Islet precursor cell (in vitro differentiated cells): ENCODE measurements at regions not wholly inside any gene's neighbourhood (a gene's known extent, or its start where the extent isn't known, plus 50 kb on each side); places are given as distances from the start of the nearest gene placed in this dataset.

ENCODE experiments used
- DNase-seq: peaks from one replicate; pipeline ENCODE4 v3.0.0-alpha.2; 2018

- no peak for DNase-seq
These were observed 368.3 kb downstream of the FAM181B start for GRCh38 chr11:82365351-82365750.

DNA sequence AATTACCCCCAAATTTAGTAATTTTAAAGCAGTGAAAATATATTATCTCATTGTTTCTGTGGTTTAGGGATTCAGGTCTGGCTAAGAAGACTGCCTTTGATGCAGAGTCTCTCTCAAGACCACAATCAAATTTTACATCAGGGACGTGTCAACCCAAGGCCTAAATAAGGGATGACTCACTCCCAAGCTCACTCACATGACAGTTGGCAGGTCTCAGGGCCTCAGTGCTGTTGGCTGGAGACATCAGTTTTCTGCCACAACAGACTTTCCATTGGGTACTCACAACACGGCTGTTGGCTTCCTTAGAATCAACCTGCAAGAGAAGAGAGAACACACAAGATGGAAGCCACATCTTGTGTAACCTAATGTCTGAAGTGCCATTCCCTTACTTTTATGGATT is 377.3 kb downstream of the FAM181B start:
- peak; percentile 68 for DNase-seq

GRCh38 chr11:82355313-82355823 is 378.3 kb downstream of the FAM181B start:
- no peak for DNase-seq

GRCh38 chr11:82326853-82327252 is 406.8 kb downstream of the FAM181B start:
- DNase-seq: no peak

- peak; percentile 37 for DNase-seq
These were observed 412.5 kb downstream of the FAM181B start for GRCh38 chr11:82321206-82321605.

DNA sequence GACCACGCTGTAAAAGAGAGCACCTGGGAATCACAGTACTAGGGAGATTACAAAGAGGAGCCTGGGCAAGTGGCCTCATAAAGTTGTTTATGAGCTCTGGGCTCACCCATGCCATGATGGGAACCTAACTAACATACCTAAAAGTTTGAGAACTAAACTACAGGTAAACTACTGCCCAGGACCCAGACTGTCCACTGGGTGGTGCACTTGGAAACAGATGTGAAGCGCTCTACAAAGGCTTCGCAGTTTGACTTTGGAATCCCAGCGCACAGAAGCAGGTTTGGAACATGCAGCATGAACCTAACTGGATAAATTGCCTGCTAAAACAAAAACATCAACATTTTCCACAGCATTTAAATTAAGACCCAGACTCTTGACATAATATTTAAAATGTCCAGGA is 418.6 kb downstream of the FAM181B start:
- DNase-seq: peak; percentile 80

GRCh38 chr11:82308979-82309378 is 424.7 kb downstream of the FAM181B start:
- DNase-seq: no peak

DNA sequence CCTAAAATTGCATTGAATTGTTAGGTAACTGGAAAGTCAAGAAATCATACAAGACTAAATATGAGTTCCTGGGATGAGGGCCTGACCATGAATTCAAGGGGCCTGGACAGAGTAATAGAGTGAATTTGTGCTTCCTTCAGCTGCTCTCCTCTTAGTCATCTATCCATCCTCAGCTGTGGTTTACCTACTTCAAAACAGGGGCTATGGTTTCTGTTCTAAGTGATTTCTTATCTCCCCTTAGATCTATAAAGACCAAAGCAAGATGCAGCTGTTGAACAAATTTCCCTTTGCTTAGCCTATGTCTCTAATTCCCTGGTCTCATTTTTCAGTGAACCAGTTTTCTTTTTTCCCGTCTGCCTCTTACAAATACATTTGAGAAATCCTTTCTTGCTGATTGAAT is 428.5 kb downstream of the FAM181B start:
- no peak for DNase-seq

GRCh38 chr11:82303671-82304070 is 430.0 kb downstream of the FAM181B start:
- DNase-seq: no peak

- DNase-seq: no peak
These were observed 445.2 kb downstream of the FAM181B start for GRCh38 chr11:82288471-82288870.

DNA sequence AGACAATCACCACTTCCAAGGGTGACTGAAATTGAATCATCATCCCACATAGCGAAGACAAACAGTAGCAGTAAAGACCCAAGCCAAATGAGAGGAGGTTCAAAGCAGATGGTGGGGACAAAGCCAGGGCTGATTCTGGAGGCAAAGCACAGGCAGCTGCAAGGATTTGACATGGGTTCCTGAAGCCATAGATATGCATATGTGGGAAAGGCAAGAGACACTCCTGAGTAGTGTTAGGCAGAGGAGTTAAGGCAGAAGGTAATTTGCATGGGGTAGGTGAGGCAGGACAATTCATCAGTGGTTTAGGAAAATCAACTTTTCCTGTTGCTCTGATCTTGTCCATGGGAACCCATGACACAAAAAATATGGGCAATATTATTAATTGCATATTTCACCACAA is 462.8 kb downstream of the FAM181B start:
- DNase-seq: no peak

DNA sequence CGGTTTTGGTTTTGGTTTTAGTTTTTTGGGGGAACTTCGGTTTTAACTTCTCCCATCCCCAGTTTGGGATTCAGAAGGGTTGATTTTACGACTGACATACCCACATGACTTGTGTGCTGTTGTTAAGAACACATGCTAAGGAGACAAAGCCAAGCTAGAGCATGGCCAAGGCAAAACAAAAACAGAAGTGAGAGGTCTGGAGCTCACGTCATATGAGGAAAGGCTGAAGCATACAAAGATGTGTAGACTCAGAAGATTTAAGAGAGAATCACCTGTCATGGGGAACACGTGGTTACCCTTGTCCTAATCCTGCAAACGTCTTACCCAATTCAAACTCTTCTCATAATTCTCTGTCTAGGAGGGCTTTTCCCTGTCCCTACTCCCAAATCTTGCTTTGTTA is 465.0 kb downstream of the FAM181B start:
- DNase-seq: no peak

- no peak for DNase-seq
These were observed 466.5 kb downstream of the FAM181B start for GRCh38 chr11:82267186-82267585.

DNA sequence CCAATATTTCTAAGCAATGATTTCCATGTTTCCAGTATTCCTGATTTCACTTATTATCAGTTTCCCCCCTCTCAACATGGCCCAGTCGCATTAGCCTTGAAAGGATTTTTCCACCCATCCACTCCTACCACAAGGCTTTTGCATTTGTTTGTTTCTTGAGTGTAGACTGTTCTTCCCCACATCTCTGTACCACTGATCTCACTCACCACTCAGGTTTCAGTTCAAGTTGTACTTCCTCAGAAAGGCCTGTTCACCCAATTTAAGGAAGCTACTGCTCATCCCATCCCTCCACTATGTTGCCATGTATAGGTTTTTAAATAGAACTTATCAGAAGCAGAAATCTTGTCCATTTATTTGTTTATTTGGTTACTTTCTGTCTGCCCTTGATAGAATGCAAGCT is 472.3 kb downstream of the FAM181B start:
- no peak for DNase-seq

GRCh38 chr11:82250047-82250446 is 483.6 kb downstream of the FAM181B start:
- DNase-seq: no peak

- DNase-seq: no peak
These were observed 486.7 kb downstream of the FAM181B start for GRCh38 chr11:82246926-82247325.

GRCh38 chr11:82239498-82239897 is 494.2 kb downstream of the FAM181B start:
- no peak for DNase-seq

DNA sequence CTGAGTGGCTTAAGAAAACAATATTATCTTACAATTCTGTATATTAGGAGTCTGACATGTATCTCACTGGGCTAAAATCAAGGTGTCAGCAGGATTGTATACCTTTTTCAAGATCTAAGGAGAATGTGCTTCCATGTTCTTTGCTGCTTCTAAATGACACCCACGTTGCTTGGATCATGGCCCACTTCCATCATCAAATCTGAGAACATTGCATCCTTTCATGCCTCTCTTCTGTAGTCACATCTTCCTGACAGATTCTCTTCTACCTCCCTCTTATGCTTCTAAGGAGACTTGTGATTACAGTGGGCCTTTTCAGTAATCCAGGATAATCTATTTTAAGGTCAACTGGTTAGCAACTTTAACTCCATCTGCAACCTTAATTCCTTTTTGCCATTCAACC is 499.4 kb downstream of the FAM181B start:
- no peak for DNase-seq

- no peak for DNase-seq
These were observed 500.5 kb downstream of the FAM181B start for GRCh38 chr11:82233201-82233600.

DNA sequence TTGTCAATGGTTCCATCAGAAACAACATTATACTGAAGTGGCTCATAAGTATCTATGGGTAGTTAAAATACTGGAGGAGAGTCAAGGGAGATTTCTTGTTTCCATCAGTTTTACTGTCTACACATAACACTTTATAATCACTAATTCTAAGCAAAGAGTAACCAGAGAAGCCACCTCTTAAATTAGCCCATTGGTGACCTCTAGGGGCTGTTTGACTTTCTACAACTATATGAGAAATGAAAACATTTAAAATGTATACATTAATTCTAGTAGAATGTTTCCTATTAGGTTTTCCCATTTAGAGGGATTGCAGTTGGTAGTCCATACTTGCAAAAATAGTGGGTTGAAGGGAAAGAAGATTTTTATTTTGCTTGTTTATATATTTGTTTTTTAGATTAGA is 504.3 kb downstream of the FAM181B start:
- no peak for DNase-seq

- no peak for DNase-seq
These were observed 507.7 kb downstream of the FAM181B start for GRCh38 chr11:82225930-82226329.

- DNase-seq: no peak
These were observed 508.2 kb downstream of the FAM181B start for GRCh38 chr11:82225502-82225901.

- no peak for DNase-seq
These were observed 516.6 kb downstream of the FAM181B start for GRCh38 chr11:82216927-82217570.

DNA sequence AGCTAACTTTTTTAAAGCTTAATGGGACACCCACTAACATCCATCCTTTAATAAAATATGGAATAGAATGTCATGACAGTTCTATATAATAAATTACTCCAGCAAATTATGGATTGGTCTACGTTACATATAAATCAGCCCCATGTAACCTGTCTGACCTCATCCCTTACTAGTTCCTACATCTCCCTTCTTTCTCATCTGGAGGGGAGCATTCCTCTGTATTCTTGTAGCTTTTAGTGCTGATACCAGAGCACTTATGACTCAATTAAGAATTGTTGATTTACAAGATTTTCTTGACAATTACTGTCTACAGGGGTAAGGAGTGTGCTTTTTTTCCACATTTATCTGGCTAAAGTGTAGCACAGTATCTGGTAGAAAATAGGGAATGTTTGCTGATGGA is 523.7 kb downstream of the FAM181B start:
- DNase-seq: no peak

GRCh38 chr11:82195283-82195682 is 538.4 kb downstream of the FAM181B start:
- no peak for DNase-seq
